SK-N-DZ (cell line): ENCODE measurements at regions not wholly inside any gene's neighbourhood (a gene's known extent, or its start where the extent isn't known, plus 50 kb on each side); places are given as distances from the start of the nearest gene placed in this dataset.

Experiments used
- DNase-seq: peaks from one replicate; pipeline ENCODE4 v3.0.0-alpha.2; 2015; ENCODE audit warnings: low spot score

GRCh38 chr5:171682801-171683200, 102.8 kb upstream of the SMIM23 start:
- no peak for DNase-seq

- DNase-seq: no peak
Observed at GRCh38 chr5:171684169-171684568, 101.4 kb upstream of the SMIM23 start.

GRCh38 chr5:171688696-171689495, 96.7 kb upstream of the SMIM23 start:
- no peak for DNase-seq

DNA sequence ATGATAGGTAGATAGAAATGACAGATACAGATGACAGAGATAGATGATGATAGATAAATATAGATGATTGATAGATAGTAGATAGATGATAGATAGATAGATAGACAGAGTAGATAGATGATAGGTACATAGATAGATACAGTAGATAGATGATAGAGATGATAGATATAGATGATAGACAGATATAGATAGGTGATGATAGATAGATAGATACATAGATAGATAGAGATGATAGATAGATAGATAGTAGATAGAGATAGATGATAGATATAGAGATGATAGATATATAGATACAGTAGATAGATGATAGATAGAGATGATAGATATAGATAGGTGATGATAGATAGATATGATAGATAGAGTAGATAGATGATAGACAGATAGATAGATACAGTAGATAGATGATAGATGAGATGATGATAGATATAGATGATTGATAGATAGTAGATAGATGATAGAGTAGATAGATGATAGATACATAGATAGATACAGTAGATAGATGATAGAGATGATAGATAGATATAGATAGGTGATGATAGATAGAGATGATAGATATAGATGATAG, 95.7 kb upstream of the SMIM23 start:
- DNase-seq: no peak

- no peak for DNase-seq
Observed at GRCh38 chr5:171692107-171692506, 93.5 kb upstream of the SMIM23 start.

GRCh38 chr5:171692936-171693335, 92.7 kb upstream of the SMIM23 start:
- DNase-seq: no peak

GRCh38 chr5:171693412-171693811, 92.2 kb upstream of the SMIM23 start:
- no peak for DNase-seq

DNA sequence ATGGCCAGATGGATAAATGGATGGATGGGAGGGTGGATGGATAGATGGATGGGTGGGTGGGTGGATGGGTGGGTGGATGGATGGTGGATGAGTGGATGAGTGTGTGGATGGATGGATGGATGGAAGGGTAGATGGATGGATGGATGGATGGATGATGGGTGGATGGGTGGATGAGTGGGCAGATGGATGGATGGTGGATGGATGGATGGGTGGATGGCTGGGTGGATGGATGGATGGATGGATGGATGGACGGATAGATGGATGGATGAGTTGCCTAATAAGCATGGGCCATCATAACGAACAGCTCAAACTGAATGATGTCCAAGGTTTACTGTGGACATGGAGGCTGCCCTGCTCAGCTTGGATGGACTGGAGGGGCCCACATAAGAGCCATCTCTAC, 89.8 kb upstream of the SMIM23 start:
- DNase-seq: no peak

DNA sequence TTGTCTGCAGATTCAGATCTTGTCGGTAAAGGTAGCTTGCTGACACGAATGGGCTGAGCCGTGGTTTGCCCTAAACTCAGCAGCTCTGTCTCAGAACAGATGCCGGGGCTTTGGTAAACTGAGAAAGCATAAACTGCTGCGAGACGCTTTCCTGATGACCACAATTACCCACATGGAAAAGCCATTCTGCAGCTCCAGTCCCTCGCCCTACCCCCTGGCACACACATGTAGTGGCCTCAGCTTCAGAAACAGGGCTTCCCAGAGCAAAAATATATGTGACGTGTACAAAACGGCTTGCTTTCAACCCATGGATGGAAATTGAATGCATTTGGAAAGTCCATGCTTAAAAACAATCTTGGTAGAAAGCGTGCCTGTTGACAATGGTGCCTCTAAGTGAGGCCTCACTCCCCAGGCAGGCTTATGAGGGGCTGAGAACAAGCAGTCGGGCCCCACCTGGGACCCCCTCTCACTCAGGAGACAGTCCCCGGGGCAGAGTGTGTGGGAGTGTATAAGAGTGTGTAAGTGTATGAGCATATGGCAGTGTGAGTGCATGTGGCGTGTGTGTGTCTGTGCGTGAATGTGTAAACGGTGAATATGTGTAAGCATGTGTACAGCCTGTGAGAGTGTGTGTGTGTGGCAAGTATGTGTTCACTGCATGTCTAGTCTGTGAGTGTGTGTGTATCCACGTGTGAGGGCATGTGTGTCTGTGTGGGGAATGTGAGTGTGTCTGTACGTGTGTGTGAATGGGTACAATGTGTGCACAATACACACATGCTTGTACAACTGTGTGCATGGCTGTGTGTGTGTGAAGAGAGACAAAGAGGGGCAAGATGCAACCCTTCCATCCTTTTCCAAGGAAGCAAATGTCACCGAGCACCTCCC, 88.2 kb upstream of the SMIM23 start:
- no peak for DNase-seq

- DNase-seq: no peak
Observed at GRCh38 chr5:171700318-171700912, 85.2 kb upstream of the SMIM23 start.

- DNase-seq: no peak
Observed at GRCh38 chr5:171701100-171701541, 84.5 kb upstream of the SMIM23 start.

GRCh38 chr5:171702135-171702770, 83.4 kb upstream of the SMIM23 start:
- DNase-seq: no peak

DNA sequence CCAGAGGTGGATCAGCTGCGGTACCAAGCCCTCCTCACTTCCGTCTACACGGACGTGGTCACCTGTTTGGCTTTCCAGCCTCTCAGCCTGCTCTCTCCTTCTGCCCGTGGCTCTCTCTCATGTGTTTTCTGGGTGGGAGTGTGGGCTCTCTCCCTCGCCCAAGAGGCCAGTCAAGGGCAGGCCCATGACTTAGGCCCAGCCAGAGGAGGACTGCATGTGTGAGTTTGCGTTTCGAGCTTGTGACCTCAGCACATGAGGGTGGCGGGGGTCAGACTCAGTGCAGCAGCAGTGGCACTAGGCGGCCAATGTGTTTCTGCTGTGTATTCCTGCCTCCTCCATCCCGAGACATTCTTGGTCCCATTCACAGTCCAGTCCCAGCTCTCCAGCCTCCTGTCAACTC, 82.5 kb upstream of the SMIM23 start:
- no peak for DNase-seq

- no peak for DNase-seq
Observed at GRCh38 chr5:171705036-171705435, 80.6 kb upstream of the SMIM23 start.

- DNase-seq: no peak
Observed at GRCh38 chr5:171705830-171706468, 79.7 kb upstream of the SMIM23 start.

GRCh38 chr5:171706736-171707441, 78.7 kb upstream of the SMIM23 start:
- no peak for DNase-seq

- no peak for DNase-seq
Observed at GRCh38 chr5:171707442-171707792, 78.2 kb upstream of the SMIM23 start.

DNA sequence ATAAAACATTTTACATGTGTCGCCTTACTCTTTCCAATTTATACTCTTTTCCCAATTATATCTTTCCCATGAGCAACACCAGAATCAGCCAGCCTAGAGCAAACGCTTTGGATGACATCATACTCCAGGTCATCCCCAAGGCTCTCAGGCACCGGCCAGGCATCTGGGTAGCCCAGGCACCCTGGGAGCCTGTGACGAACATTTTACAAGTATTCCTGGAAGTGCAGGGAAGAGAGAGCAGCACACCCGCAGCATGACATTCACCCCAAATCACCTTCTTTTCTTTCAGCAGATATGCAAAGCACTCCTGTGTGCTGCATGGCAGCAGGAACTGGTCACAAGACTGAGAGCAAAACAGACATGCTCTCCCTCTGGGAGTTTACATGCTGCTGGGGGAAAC, 75.7 kb upstream of the SMIM23 start:
- DNase-seq: no peak

GRCh38 chr5:171710451-171711024, 75.1 kb upstream of the SMIM23 start:
- no peak for DNase-seq

GRCh38 chr5:171711571-171711970, 74.0 kb upstream of the SMIM23 start:
- no peak for DNase-seq
